ENCODE measurements at regions not wholly inside any gene's neighbourhood (a gene's known extent, or its start where the extent isn't known, plus 50 kb on each side); places are given as distances from the start of the nearest gene placed in this dataset.

DNA sequence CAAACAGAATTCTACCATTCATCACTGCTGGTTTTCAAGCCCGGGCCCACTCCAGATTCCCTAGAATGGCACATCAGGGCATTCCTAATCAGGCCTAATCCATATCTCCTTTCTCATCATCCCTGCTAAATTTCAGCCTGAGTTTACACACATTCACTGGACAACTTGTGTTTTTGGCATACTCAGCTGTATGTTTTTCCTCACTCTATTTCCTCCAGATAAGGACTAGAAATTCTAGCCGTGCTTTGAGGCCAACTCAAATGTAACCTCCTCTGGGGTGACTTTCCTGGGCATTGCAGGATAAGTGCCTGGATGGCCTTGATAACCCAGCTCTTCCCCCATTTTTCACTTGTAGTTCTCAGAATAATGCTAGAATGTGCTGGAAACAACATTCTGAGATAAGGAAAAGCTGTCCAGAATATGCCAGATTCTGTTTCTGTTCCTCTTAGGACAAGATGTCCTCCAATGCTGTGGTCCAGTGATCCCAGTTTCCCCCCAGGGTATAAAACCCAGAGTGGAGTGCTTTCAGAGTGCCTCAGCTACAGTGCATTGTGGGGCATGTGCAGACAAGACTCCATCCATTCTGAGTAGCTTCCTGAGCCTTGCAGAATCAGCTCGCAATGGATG is 66.9 kb upstream of the CLDN10 start:
- TF ChIP-seq, protein P1, sequence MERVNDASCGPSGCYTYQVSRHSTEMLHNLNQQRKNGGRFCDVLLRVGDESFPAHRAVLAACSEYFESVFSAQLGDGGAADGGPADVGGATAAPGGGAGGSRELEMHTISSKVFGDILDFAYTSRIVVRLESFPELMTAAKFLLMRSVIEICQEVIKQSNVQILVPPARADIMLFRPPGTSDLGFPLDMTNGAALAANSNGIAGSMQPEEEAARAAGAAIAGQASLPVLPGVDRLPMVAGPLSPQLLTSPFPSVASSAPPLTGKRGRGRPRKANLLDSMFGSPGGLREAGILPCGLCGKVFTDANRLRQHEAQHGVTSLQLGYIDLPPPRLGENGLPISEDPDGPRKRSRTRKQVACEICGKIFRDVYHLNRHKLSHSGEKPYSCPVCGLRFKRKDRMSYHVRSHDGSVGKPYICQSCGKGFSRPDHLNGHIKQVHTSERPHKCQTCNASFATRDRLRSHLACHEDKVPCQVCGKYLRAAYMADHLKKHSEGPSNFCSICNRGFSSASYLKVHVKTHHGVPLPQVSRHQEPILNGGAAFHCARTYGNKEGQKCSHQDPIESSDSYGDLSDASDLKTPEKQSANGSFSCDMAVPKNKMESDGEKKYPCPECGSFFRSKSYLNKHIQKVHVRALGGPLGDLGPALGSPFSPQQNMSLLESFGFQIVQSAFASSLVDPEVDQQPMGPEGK (CRISPR knock-in tag; IDR thresholded peaks at IDR 0.05; ENCODE audit: borderline replicate concordance) = no peak
- TF ChIP-seq GLIS3 (CRISPR knock-in tag; IDR thresholded peaks at IDR 0.05) = no peak
- no peak for TF ChIP-seq RARB (CRISPR knock-in tag; IDR thresholded peaks at IDR 0.05)
- TF ChIP-seq BACH2 (CRISPR knock-in tag; IDR thresholded peaks at IDR 0.05; ENCODE audit: borderline replicate concordance) = no peak
- TF ChIP-seq, protein P2, sequence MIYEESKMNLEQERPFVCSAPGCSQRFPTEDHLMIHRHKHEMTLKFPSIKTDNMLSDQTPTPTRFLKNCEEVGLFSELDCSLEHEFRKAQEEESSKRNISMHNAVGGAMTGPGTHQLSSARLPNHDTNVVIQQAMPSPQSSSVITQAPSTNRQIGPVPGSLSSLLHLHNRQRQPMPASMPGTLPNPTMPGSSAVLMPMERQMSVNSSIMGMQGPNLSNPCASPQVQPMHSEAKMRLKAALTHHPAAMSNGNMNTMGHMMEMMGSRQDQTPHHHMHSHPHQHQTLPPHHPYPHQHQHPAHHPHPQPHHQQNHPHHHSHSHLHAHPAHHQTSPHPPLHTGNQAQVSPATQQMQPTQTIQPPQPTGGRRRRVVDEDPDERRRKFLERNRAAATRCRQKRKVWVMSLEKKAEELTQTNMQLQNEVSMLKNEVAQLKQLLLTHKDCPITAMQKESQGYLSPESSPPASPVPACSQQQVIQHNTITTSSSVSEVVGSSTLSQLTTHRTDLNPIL (CRISPR knock-in tag; IDR thresholded peaks at IDR 0.05; ENCODE audit: low read depth) = no peak
- no peak for TF ChIP-seq ZFP3 (CRISPR knock-in tag; IDR thresholded peaks at IDR 0.05)
- no peak for TF ChIP-seq ZNF8 (CRISPR knock-in tag; IDR thresholded peaks at IDR 0.05)
- no peak for TF ChIP-seq TOX (CRISPR knock-in tag; IDR thresholded peaks at IDR 0.05; ENCODE audit: borderline replicate concordance)

Measured in SK-N-SH treated with all-trans-retinoic acid at 6 μM for 48 hours (cell line).